Kidney epithelial cell (primary cell): ENCODE measurements at regions not wholly inside any gene's neighbourhood (a gene's known extent, or its start where the extent isn't known, plus 50 kb on each side); places are given as distances from the start of the nearest gene placed in this dataset.

Source experiments
- DNase-seq: peaks from one replicate; pipeline ENCODE4 v3.0.0-alpha.2; 2010; ENCODE audit warnings: low read depth
- H3K27me3 ChIP-seq: 2 replicates; pipeline ENCODE4 v1.6.0; 2011; ENCODE audit warnings: low read length; ENCODE audit not compliant: control insufficient read depth, insufficient read depth
- H3K36me3 ChIP-seq: 2 replicates; pipeline ENCODE4 v1.5.1; 2011; ENCODE audit warnings: low read length; ENCODE audit not compliant: control insufficient read depth, insufficient read depth
- H3K4me3 ChIP-seq: 2 replicates; pipeline ENCODE4 v1.5.1; 2011; ENCODE audit warnings: low read depth, mild to moderate bottlenecking, control low read depth, low read length
- TF ChIP-seq, protein P1 (sequence below): IDR thresholded peaks from 2 replicates; pipeline ENCODE4 v1.5.1; 2011; ENCODE audit warnings: mild to moderate bottlenecking, moderate library complexity, low read length, control low read depth, inconsistent platforms; ENCODE audit not compliant: insufficient read depth, poor library complexity, severe bottlenecking

DNA sequence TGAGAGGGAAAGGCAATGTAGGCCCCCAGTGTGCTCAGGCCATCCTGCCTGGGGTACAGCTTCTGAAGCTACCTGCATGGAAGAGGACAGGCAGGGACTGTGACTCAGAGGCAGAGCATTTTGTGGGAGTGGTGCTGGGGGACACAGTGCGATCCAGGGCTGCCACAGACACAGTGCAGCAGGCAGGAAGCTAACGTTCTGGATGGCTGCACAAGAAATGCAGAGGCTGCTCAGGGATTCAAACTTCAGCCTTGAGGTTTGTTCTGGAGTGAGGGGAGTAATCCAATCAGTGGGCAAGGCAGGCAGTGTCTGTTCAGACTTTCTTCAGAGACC lies 648.0 kb upstream of the IGFBP3 start:
- DNase-seq, result peak; percentile 80
- H3K4me3 ChIP-seq, result no peak overlapping the region

DNA sequence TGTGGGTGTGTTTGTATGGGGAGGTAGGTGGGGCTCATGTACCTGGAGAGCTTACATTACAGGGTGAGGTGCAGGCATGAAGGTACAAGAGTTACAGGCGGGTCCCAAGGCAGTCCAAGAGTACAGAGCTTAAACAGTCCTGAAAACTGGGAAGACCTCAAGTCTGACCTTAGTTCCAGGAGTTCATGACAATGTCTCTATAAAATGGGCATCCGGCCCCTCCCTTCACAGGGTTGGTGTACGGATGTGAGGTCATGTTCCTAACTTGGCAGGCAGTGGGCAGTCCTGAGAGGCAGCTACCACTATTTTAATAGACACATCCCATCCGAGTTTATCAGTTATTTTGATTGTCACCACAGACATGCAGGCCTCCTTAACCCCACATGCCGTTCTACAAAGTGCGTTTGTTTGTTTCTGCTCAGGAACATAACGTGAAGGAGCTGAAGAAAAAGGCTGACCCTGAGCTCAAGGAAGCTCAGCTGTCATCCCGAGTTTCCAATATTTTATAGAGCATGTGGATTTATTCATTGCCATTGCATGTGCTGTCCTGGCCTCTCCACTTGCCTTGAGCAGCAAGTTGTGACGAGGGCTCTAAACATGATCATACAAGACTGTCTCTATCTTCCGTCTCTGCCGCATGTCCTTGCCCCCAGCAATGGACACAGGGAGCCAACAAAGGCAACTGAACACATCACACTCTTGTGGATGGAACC lies 647.5 kb upstream of the IGFBP3 start:
- no peak overlapping the region for H3K4me3 ChIP-seq

More for the DNA sequence above, 648.0 kb upstream of the IGFBP3 start:
- TF ChIP-seq, protein P1, sequence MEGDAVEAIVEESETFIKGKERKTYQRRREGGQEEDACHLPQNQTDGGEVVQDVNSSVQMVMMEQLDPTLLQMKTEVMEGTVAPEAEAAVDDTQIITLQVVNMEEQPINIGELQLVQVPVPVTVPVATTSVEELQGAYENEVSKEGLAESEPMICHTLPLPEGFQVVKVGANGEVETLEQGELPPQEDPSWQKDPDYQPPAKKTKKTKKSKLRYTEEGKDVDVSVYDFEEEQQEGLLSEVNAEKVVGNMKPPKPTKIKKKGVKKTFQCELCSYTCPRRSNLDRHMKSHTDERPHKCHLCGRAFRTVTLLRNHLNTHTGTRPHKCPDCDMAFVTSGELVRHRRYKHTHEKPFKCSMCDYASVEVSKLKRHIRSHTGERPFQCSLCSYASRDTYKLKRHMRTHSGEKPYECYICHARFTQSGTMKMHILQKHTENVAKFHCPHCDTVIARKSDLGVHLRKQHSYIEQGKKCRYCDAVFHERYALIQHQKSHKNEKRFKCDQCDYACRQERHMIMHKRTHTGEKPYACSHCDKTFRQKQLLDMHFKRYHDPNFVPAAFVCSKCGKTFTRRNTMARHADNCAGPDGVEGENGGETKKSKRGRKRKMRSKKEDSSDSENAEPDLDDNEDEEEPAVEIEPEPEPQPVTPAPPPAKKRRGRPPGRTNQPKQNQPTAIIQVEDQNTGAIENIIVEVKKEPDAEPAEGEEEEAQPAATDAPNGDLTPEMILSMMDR, result no peak
- no peaks in the 10 kb centered on the region for H3K36me3 ChIP-seq
- no peaks in the 10 kb centered on the region for H3K27me3 ChIP-seq

DNA sequence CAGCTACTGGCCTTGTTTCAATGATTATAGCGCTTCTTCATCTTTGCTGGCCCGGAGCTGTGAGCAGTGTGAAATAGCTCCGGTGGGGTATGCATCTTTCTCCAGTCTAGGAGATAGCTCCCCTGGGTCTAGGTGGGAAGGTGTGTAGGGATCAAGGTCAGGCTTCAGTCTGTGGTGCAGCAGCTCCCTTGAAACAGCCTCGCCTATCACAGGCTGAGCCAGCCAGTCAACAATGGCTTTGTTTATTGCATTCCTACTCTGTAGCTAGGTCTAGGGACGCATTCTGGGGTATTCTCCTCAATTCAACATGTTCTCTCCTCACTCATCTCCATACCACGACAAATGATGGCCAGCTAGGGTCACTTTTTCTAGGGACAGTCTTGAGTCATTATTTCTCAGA lies 646.8 kb upstream of the IGFBP3 start:
- H3K36me3 ChIP-seq, result no peaks in the 10 kb centered on the region
- TF ChIP-seq, protein P1, result no peak
- no peak overlapping the region for H3K4me3 ChIP-seq
- no peak for DNase-seq
- H3K27me3 ChIP-seq, result no peaks in the 10 kb centered on the region

More for the DNA sequence above, 647.5 kb upstream of the IGFBP3 start:
- TF ChIP-seq, protein P1, result no peak
- DNase-seq, result no peak
- Histone ChIP-seq H3K27me3 (no peaks in the 10 kb centered on the region), H3K36me3 (no peaks in the 10 kb centered on the region)

DNA sequence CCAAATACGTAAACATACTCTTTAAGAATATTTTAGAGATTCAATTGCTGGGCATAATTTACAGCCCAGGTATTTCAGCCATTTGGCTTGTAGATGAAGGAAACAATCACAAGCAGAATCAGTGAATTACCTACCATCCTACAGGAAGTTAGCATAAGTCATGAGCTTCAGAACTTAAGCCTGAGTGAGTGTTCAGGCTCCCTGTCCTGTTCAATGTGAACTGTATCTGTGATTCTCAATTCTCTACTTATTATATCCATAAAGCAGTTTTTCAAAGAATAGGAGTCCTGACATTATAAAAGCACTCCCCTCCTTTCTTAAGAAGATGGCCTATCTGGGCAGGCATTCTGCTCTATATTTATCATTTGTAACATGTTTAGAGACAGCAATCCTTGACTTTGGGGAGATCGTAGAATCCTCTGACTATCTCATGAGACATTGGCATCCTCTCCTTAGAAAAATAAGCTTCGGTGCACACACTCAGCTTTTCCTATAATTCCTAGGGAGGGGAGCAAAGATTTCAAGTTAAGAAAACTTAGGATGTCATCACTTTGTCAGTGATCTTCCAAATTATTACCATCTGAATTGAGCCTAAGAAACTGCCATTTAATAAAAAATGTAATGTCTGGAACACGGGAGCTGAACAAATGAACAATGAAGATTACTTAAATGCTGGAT lies 645.2 kb upstream of the IGFBP3 start:
- TF ChIP-seq, protein P1, result no peak

DNA sequence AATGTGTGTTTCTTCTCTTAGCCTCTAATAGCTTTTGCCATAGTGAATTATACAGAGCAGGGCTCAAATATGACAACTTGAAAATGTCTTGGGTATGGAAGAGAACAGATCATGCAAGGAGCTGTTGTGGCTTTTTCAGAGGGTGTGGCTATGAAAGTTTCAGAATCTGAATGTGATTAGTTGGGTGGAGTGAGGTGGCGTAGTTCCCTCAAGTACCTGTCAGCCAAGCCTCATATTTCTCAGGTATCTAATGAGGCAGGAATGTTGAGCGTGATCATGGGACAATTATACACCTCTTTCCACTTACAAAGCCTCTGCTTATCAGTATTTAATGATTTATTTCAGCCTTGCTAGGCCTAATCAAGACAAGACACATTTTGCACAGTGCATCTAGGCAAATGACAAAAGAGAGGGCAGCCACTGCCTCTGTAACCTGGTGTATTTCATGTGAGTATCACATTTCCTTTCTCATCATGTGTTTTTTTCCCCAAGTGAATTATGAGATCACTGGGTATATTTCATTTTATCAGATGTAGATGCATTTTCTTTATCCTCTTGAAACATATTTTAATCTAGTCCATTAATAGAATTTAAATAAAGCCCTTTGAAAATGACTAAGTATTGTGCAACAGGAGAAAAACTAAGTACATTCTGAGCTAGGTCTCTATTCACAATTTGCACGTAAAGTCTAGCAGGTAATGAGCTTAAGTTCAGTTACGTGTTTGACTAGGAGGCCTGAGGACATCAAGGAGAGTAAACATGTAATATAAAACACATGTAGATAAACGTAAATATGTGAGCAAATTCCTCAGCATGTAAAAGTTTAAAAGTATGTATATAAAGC lies 644.4 kb upstream of the IGFBP3 start:
- Histone ChIP-seq H3K27me3 (no peaks in the 10 kb centered on the region), H3K4me3 (no peak overlapping the region), H3K36me3 (no peaks in the 10 kb centered on the region)
- TF ChIP-seq, protein P1, result no peak
- no peak for DNase-seq

More for the DNA sequence above, 645.2 kb upstream of the IGFBP3 start:
- DNase-seq, result no peak
- H3K4me3 ChIP-seq, result no peak overlapping the region
- H3K36me3 ChIP-seq, result no peaks in the 10 kb centered on the region
- no peaks in the 10 kb centered on the region for H3K27me3 ChIP-seq
